Natural killer cell (primary cell): ENCODE measurements at regions not wholly inside any gene's neighbourhood (a gene's known extent, or its start where the extent isn't known, plus 50 kb on each side); places are given as distances from the start of the nearest gene placed in this dataset.

Experiments
- ATAC-seq, 3 donors: fragments of 150-1000 bp in 2 of 3; fragments of 200-7000 bp in 1 of 3; cut with Tn5 transposase; 1 replicate in 1 of 3; 2 replicates in 2 of 3; pipeline ENCODE4 v1.10.0; 2021; ENCODE audit warnings: mild to moderate bottlenecking in 2 of 3, moderate library complexity in 2 of 3
- DNase-seq, 2 donors: peaks; one replicate each; pipeline versions ENCODE4 v3.0.0 to v3.0.0-alpha.2; 2013 to 2021; ENCODE audit warnings: mixed read lengths in 1 of 2
- H3K27ac ChIP-seq: one replicate; pipeline ENCODE4 v1.5.1; 2013; ENCODE audit warnings: mild to moderate bottlenecking, low read length
- H3K27me3 ChIP-seq: one replicate; pipeline ENCODE4 v1.6.1; 2013; ENCODE audit warnings: low read length; ENCODE audit not compliant: control insufficient read depth, insufficient read depth
- H3K36me3 ChIP-seq: one replicate; pipeline ENCODE4 v1.6.1; 2013; ENCODE audit warnings: low read length; ENCODE audit not compliant: control insufficient read depth, insufficient read depth
- H3K4me1 ChIP-seq: one replicate; pipeline ENCODE4 v1.6.1; 2013; ENCODE audit warnings: low read length; ENCODE audit not compliant: control insufficient read depth, insufficient read depth
- H3K4me3 ChIP-seq: one replicate; pipeline ENCODE4 v1.5.1; 2013; ENCODE audit warnings: low read length
- H3K9me3 ChIP-seq: one replicate; pipeline ENCODE4 v1.6.1; 2013; ENCODE audit warnings: low read length; ENCODE audit not compliant: control insufficient read depth, insufficient read depth
- H3K27ac Mint-ChIP-seq, 2 donors: one replicate each; pipeline ENCODE4 v1.8.0; 2022; ENCODE audit warnings: mild to moderate bottlenecking in 2 of 2, mixed read lengths in 2 of 2, moderate library complexity in 1 of 2
- H3K27me3 Mint-ChIP-seq, 2 donors: one replicate each; pipeline ENCODE4 v1.8.0; 2022; ENCODE audit warnings: low read depth in 2 of 2, mixed read lengths in 2 of 2
- H3K36me3 Mint-ChIP-seq: one replicate; pipeline ENCODE4 v1.8.0; 2022; ENCODE audit warnings: mixed read lengths
- H3K4me1 Mint-ChIP-seq, 2 donors: one replicate each; pipeline ENCODE4 v1.8.0; 2022; ENCODE audit warnings: mixed read lengths in 2 of 2
- H3K4me3 Mint-ChIP-seq: one replicate; pipeline ENCODE4 v1.8.0; 2022; ENCODE audit warnings: mild to moderate bottlenecking, moderate library complexity, mixed read lengths
- H3K9me3 Mint-ChIP-seq, 2 donors: one replicate each; pipeline ENCODE4 v1.8.0; 2022; ENCODE audit warnings: mixed read lengths in 2 of 2
- WGBS: methylation state at CpG from one replicate; pipeline ENCODE4 v1.1.7; 2013; ENCODE audit warnings: missing lambda C conversion rate; ENCODE audit not compliant: insufficient coverage; 5-methylcytosine and 5-hydroxymethylcytosine counted together
- intact Hi-C: fragments of 100-400 bp; cut with micrococcal nuclease; formaldehyde crosslinking; loops from one replicate; pipeline ENCODE4 v1.14.2; 2022
- TF ChIP-seq, protein P1 (sequence below): fragments of 200-600 bp; IDR thresholded peaks from one replicate; pipeline ENCODE4 v1.8.0; 2022; ENCODE audit warnings: antibody characterized with exemption

- Mint-ChIP-seq H3K4me3 (no peak overlapping the region), H3K9me3 (peaks cover 13 to 22% of the 10 kb centered on the region in 2 donors), H3K36me3 (no peaks in the 10 kb centered on the region), H3K4me1 (no peaks in the 10 kb centered on the region), H3K27me3 (no peaks in the 10 kb centered on the region), H3K27ac (no peak overlapping the region)
- intact Hi-C loops: no loop called here
- Histone ChIP-seq H3K4me3 (no peak overlapping the region), H3K27me3 (no peaks in the 10 kb centered on the region), H3K9me3 (no peaks in the 10 kb centered on the region), H3K4me1 (no peaks in the 10 kb centered on the region), H3K27ac (no peak overlapping the region), H3K36me3 (no peaks in the 10 kb centered on the region)
- 100% methylated on average over 3 of the region's 5 CpGs for WGBS
- DNase-seq (no peak), ATAC-seq (no peak)
- TF ChIP-seq, protein P1, sequence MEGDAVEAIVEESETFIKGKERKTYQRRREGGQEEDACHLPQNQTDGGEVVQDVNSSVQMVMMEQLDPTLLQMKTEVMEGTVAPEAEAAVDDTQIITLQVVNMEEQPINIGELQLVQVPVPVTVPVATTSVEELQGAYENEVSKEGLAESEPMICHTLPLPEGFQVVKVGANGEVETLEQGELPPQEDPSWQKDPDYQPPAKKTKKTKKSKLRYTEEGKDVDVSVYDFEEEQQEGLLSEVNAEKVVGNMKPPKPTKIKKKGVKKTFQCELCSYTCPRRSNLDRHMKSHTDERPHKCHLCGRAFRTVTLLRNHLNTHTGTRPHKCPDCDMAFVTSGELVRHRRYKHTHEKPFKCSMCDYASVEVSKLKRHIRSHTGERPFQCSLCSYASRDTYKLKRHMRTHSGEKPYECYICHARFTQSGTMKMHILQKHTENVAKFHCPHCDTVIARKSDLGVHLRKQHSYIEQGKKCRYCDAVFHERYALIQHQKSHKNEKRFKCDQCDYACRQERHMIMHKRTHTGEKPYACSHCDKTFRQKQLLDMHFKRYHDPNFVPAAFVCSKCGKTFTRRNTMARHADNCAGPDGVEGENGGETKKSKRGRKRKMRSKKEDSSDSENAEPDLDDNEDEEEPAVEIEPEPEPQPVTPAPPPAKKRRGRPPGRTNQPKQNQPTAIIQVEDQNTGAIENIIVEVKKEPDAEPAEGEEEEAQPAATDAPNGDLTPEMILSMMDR: no peak
Measured at GRCh38 chr9:102519423-102519822, 475.7 kb upstream of the CYLC2 start.

- Mint-ChIP-seq H3K4me1 (no peaks in the 10 kb centered on the region), H3K36me3 (no peaks in the 10 kb centered on the region), H3K9me3 (peaks cover 11 to 17% of the 10 kb centered on the region in 2 donors), H3K27me3 (no peaks in the 10 kb centered on the region), H3K27ac (no peak overlapping the region), H3K4me3 (no peak overlapping the region)
- no peaks in the 10 kb centered on the region for H3K36me3 ChIP-seq
- DNase-seq (no peak), ATAC-seq (no peak)
- no peaks in the 10 kb centered on the region for H3K9me3 ChIP-seq
- no peak overlapping the region for H3K27ac ChIP-seq
- H3K4me1 ChIP-seq: no peaks in the 10 kb centered on the region
- no peaks in the 10 kb centered on the region for H3K27me3 ChIP-seq
- intact Hi-C loops: no loop called here
- no peak overlapping the region for H3K4me3 ChIP-seq
- 94% methylated on average over 2 of the region's 5 CpGs for WGBS
- TF ChIP-seq, protein P1: no peak
Measured at GRCh38 chr9:102518324-102518723, 476.8 kb upstream of the CYLC2 start.

- no peak overlapping the region for H3K27ac ChIP-seq
- DNase-seq (no peak), ATAC-seq (no peak)
- H3K27ac Mint-ChIP-seq: no peak overlapping the region
- WGBS: 92% methylated on average over 9 of the region's 9 CpGs
- H3K4me3 ChIP-seq: no peak overlapping the region
- intact Hi-C loops: no loop called here
- H3K27me3 Mint-ChIP-seq: no peaks in the 10 kb centered on the region
- TF ChIP-seq, protein P1: no peak
- H3K36me3 Mint-ChIP-seq: no peaks in the 10 kb centered on the region
- no peaks in the 10 kb centered on the region for H3K36me3 ChIP-seq
- H3K4me1 Mint-ChIP-seq: no peaks in the 10 kb centered on the region
- peaks cover 8 to 14% of the 10 kb centered on the region in 2 donors for H3K9me3 Mint-ChIP-seq
- H3K4me1 ChIP-seq: no peaks in the 10 kb centered on the region
- no peaks in the 10 kb centered on the region for H3K9me3 ChIP-seq
- H3K4me3 Mint-ChIP-seq: no peak overlapping the region
- H3K27me3 ChIP-seq: no peaks in the 10 kb centered on the region
Measured at GRCh38 chr9:102514541-102514940, 480.6 kb upstream of the CYLC2 start.

- no CpG with 5 or more reads among the region's 2 CpGs for WGBS
- ATAC-seq: no peak
- no peaks in the 10 kb centered on the region for H3K27me3 ChIP-seq
- TF ChIP-seq, protein P1: no peak
- no peak overlapping the region for H3K4me3 ChIP-seq
- Mint-ChIP-seq H3K27ac (no peak overlapping the region), H3K36me3 (no peaks in the 10 kb centered on the region), H3K4me3 (no peak overlapping the region), H3K4me1 (no peaks in the 10 kb centered on the region), H3K27me3 (no peaks in the 10 kb centered on the region), H3K9me3 (peaks cover 13 to 15% of the 10 kb centered on the region in 2 donors)
- H3K36me3 ChIP-seq: no peaks in the 10 kb centered on the region
- H3K27ac ChIP-seq: no peak overlapping the region
- no peak for DNase-seq
- H3K4me1 ChIP-seq: no peaks in the 10 kb centered on the region
- no peaks in the 10 kb centered on the region for H3K9me3 ChIP-seq
- intact Hi-C loops: no loop called here
Measured at GRCh38 chr9:102507044-102507687, 488.0 kb upstream of the CYLC2 start.
